Activated T-cell treated with anti-CD3 and anti-CD28 coated beads for 24 hours (primary cell): ENCODE measurements at regions not wholly inside any gene's neighbourhood (a gene's known extent, or its start where the extent isn't known, plus 50 kb on each side); places are given as distances from the start of the nearest gene placed in this dataset.

ENCODE experiments used
- DNase-seq: peaks from one replicate; pipeline ENCODE4 v3.0.0-alpha.2; 2020; ENCODE audit warnings: low read depth

DNA sequence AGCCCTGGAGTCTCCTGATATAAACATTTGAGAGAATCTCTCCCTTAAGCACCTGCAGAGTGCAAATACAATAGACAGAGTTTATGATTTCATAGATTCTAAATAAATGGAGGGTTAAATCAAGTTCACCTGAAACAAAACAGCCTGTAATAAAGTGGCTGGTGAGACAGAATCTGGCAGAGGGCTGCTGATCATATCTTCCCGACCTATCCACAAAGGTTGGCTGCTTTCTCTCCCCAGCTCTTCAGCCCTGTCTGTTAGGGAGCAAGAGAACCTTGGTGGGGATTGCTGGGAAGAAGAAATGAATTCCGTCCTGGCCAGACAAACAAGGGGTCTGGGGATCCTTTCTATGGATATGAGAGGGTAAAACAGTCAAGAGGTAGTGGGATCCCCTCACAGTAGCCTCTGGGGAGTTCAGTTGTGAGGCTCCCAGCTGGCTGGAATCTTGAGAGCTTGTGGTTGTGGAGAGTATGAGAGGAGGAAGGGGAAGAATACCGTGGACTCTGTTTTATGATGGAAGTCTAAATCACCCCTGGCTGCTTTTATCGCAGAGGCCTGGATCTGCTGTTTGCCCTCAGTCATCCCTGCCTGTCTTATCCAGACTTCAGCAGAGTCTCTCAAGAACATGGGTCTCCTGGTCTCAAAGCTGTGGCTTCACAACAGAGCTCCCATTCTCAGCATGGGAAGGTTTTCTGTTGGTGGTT is 451.3 kb downstream of the NTRK3 start:
- no peak for DNase-seq

DNA sequence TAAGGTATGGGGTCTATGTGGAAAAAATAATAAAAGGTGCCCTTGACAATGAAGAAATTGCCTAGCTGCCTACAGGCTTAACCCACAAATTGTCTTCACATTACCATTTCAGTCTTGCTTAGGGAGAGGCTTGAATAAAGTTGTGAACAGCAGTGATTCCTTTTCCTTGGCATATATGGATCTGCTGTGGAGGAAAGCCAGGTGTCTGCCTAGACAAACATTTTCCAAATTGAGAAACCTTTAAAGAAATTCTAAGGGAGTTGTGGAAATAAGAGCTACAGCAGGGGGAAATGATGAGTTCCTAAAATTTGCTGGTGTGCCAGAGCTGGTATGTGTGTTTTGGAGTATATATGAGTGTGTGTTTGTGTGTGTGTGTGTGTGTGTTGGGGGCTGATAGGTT is 452.1 kb downstream of the NTRK3 start:
- no peak for DNase-seq

- no peak for DNase-seq
Measured at GRCh38 chr15:87799838-87800237, 456.7 kb downstream of the NTRK3 start.

GRCh38 chr15:87799428-87799827 is 457.1 kb downstream of the NTRK3 start:
- no peak for DNase-seq

GRCh38 chr15:87793725-87794124 is 462.8 kb downstream of the NTRK3 start:
- no peak for DNase-seq

DNA sequence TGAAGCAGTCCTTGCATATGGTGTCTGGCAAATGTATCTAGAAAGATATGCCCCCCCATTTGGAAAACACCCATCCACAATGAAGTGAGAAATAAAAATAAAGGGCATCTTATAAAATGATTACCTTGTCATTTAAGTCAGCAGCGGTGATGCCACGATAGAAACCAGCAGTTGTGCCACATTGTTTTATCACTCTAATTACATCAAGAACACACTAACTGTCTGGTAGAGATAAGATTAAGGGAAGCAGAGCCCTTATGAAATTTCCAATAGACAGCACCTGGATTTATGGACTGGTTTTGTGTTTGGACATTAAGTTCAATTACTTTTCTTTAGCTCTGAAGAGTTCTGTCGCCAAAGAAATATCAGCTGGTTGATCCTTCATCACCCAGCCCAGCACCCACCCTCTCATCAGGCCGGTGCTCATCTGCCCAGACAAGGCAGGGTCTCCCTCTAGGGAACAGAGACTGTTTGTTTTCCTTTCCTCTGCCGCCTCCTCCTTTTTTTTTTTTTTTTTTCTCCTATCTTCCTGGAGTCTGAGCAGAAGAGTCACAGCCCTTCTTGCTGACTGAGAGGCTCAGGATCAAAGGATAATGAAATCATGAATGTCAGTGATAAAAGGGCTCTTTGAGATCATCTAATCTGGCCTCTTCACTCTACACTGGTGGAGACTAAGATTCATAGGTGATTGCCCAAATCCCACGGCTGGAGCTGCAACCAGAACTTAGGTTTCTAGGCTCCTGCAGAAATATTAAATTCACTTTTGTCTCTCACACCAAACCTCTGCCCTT is 464.1 kb downstream of the NTRK3 start:
- DNase-seq = no peak

DNA sequence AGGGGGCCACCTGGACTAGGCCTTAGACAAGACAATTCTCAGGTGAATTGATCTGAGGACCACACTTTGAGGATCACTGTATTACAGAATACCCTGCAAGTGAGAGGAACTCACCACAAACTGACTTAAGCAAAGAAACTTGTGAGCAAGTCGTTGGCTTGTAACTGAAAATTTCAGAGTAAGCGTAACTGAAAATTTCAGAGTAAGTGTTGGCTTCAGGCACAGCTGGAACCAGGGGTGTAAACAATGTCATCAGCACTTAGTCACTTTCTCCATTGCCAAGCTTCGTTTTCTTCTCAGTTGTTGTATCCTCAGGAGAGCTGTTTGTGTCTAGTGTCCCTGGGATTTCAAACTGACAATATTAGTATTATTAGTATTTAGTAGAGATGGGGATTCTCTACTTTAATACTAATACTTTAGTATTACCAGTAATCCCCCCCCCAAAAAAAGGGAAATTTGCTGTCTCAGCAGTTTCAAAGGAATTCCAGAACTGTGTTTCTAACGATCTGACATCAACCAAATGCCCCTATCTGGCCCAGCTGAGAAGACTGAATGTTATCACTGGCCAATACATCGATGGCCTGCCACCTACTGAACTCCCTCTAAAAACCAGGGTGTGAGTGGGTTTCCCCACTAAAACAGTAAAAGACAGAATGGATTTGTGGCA is 474.4 kb downstream of the NTRK3 start:
- DNase-seq = no peak

DNA sequence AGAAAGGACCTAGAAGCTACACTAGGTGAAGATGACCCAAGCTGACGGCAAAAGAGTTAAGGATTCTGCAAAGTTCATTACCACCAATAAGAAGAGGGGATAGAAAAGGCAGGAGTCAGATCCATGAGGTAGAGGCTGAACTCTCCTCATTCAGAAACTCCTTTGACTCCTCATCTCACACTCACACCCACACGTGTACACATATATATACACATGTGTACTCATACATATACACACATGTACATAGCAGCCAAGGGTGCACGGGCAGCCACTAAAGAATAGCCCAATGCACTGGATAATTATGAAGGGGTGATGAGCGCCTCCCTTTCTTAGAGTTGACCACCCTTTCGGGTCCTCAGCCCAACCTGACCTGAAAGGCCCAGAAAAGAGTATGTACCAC is 476.8 kb downstream of the NTRK3 start:
- DNase-seq = no peak

GRCh38 chr15:87778358-87778757 is 478.2 kb downstream of the NTRK3 start:
- no peak for DNase-seq

DNA sequence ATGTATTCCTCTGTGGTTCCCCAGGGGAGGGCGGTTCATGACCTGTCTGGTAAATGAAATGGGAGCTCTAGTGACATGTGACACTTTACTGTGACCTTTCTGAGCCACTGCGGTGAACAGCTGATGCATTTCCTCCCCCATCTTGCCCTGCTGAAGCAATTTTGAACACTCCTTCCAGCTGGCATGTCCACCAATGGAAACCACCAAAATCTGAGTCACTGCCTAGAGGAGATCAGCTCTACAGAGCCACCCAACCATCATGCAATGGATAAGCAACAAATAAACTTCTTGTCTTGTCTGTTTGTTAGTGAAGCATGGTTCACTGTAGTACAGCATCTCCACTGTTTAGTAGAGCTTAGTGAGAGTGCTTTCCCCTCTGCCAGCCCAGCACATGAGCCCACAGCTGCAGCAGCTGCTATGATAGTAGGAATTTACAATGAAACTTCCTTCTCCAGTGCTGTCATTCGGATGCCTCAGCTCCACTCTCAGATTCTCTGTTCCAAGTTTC is 479.4 kb downstream of the NTRK3 start:
- no peak for DNase-seq

- DNase-seq = no peak
Measured at GRCh38 chr15:87767516-87767915, 489.0 kb downstream of the NTRK3 start.

DNA sequence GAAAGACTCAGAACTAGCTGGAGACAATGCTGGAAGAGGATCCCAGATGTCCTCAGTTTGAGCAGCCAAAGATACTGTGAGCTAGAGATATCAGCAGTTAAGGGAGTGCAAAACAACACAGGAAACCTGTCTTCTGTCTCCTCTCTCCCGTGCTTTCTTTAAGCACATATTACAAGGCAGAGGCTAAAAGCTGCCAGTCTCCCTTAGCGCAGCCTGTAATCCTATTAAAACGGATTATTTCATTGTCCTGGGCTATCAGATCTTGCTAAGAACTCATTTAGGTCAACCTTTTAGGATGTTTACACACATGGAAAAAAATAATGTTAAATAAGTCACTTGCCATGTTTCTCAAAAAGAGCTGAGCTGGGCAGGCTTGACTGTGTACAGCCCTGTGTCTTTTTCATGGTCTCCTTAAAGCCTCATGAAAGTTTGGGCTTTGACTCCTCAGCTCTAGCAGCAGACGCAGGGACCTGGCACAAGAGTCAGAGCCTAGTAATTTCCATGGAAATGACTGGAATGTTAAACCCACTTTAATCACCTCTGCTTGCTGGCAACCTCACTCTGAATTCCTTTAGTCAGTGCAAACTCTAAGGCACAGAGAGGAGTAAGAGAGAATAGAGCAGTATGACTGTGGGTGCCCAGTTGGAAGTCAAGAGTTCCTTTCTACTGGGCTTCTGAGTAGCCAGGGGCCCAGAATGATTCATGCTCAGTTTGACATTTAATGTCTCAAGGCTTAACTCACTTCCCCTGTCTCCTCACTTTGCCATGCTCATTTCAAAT is 491.9 kb downstream of the NTRK3 start:
- no peak for DNase-seq

DNA sequence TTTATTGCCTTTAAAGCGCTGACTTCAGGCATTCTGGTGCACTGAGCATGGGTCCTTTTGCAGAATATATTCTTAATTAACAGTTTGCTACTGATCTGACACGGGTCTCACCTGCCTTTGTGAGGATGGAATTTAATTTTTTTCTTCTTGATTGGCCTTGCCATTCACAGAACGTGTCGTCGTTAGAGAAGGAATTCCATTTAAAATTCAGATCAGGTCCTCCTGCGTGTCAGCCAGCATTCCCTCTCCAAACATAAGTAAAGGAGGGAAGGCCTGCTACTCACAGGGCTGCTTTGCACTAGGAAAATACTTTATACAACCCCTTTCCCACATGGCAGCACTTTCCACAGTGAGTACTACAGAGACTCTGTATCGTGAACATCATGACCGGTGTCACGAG is 492.7 kb downstream of the NTRK3 start:
- DNase-seq = no peak

DNA sequence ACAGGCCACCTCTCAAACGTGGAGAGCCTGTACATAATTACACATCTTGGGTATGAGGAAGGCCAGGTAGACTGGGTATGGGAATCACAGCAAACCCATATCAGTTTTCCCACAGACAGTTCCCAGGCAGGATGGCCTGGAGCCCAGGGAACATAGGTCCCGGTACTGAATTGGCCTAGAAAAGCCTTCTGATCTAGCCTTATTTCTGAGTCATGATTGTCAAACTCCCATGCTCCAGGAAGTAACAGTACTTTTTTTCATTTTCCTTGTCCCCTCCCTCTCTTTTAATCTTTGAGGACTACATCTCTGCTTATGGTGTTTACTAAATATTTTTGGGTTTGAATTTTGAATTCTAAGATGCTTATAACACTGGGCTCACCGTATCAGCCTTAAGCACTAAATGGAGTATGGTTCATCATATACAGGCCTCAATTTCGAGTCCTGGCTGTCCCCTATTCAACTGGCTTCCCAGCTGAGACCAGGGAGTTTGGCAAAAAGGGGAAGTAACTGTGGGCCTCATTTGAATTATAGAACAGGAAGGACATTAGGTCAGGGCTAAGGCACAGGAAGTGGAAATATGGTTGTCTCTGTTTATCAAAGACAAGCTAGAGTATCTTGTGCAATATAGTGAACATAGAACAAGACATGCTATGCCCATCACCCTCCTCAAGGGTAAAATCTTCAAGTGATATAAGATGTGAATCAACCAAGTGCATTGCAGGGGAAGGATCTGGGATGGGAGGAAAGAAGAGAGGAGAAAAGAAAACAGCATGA is 494.6 kb downstream of the NTRK3 start:
- no peak for DNase-seq

- DNase-seq = no peak
Measured at GRCh38 chr15:87760547-87761314, 495.8 kb downstream of the NTRK3 start.

- no peak for DNase-seq
Measured at GRCh38 chr15:87758794-87759418, 497.6 kb downstream of the NTRK3 start.

DNA sequence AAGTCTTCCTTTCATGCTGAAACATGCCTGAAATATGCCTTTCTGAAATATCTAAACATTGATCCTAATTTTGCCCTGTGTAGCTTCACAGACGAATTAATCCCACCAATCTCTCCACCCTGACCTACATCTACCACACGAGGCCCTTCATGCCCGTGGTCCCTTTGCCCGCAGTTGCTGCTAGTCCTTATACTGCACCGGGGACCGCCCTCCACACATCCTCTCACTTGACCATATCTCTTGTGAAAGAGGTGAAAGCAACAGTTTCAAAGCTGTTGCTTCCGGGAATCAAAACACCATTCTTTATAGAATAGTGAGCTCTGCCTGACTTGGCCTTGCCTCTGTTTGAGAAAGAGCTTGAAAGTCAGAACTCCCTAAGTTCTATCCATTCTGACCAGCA is 499.5 kb downstream of the NTRK3 start:
- DNase-seq = no peak

DNA sequence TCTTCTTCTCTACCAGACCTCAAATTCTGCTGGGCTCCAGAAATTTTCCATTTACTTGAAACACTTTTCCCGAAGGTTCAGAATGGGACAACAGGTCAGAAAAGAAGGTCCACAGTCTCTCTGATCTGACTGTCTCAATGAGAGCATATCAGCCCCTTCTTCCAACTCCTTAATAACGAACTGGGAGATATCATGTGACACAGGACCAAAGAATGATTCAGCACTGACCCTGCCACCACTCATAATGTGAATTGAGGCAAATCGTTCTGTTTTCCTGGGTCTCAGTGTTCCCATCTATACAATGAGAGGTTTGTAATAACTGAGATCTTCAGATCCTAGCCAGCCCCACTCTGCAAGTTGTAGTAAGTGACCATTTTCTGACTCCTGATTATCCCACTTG is 500.5 kb downstream of the NTRK3 start:
- DNase-seq = no peak

GRCh38 chr15:87755226-87755625 is 501.3 kb downstream of the NTRK3 start:
- no peak for DNase-seq

- no peak for DNase-seq
Measured at GRCh38 chr15:87753539-87753938, 503.0 kb downstream of the NTRK3 start.
